Inflammatory macrophage (primary cell): ENCODE measurements at regions not wholly inside any gene's neighbourhood (a gene's known extent, or its start where the extent isn't known, plus 50 kb on each side); places are given as distances from the start of the nearest gene placed in this dataset.

Experiments used
- DNase-seq, 2 donors: peaks; one replicate each; pipeline ENCODE4 v3.0.0-alpha.2; 2020 to 2022

DNA sequence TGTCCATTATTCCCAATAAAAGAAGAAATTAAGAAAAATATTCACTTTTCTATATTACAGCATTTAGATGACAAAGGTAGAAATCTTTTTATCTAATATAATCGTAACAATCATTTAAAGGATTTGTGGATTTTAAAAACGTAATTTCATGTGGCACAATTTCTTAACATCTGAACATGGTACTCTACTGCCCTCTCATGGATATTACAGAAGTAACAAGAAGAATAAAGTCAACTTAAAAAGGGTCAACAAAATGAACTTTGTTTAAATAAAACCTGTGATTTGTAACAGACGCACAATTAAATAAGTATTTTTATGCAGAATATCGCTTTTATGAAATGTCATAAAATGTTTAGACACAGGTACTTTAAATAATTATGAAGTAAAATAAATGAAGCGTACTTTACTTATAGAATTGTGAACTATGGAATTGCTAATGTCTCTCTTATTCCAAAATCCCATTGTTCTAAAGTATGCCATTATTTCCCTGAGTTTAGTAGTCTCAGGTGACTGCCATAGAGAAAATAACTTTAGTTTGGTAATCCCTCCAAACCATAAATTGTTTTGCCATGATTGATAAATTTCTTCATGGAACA, 366.8 kb upstream of the ZNF385D start:
- peak in 1 of 2 donors; percentile 53 for DNase-seq

- no peak for DNase-seq
Measured at GRCh38 chr3:22118542-22118941, 367.5 kb upstream of the ZNF385D start.

DNA sequence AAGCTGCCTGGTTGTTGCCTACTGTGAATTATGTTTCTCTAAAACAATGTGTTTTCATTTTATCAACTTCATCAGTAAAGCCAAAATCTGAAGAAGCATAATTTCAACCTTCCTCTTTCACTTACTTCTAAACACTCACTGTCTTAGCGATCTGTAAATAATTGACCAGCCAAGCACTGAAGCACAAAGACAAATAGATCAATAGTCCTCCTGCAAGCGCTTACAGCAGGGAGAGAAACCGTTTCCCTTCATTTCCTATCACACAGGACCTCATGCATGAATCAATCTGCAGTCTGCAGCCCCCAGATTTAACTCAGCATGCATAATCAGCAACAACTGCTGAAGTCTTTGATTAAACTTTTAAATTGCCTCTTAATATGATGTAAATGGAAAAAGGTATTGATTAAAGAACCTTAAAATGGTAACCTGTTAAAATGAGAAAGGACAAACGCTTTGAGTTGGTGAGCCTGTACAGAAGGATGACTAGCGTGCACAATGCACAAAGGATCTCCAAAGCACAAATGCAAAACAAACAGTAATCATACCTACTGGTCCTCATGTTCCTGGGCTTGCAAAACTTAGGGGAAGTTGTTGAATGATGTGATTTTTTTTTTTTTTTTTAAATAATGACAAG, 370.2 kb upstream of the ZNF385D start:
- DNase-seq, result no peak

- DNase-seq, result peak; percentile 39 to 54
Measured at GRCh38 chr3:22122567-22122966, 371.6 kb upstream of the ZNF385D start.

- DNase-seq, result no peak
Measured at GRCh38 chr3:22129101-22129500, 378.1 kb upstream of the ZNF385D start.

DNA sequence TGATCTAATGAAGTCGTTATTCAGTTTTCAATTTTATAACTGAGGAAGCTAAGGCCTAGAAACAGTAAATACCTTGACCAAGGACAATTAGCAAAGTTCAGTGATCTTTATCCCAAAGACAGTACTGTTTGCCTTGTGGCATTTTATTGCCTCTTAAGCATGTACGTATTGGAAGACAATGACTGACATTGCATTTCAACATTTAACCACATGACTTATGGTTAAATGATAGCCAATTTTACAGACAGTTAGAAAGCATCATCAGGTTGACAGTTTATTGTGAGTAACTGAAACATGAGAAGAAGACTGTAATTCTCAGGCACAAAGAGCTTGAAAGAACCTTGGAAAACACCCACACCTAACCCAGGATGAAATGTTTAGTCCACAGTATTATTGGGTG, 390.8 kb upstream of the ZNF385D start:
- DNase-seq, result no peak

GRCh38 chr3:22147161-22147560, 396.2 kb upstream of the ZNF385D start:
- no peak for DNase-seq

GRCh38 chr3:22156868-22157267, 405.9 kb upstream of the ZNF385D start:
- no peak for DNase-seq

- no peak for DNase-seq
Measured at GRCh38 chr3:22157848-22158247, 406.8 kb upstream of the ZNF385D start.

DNA sequence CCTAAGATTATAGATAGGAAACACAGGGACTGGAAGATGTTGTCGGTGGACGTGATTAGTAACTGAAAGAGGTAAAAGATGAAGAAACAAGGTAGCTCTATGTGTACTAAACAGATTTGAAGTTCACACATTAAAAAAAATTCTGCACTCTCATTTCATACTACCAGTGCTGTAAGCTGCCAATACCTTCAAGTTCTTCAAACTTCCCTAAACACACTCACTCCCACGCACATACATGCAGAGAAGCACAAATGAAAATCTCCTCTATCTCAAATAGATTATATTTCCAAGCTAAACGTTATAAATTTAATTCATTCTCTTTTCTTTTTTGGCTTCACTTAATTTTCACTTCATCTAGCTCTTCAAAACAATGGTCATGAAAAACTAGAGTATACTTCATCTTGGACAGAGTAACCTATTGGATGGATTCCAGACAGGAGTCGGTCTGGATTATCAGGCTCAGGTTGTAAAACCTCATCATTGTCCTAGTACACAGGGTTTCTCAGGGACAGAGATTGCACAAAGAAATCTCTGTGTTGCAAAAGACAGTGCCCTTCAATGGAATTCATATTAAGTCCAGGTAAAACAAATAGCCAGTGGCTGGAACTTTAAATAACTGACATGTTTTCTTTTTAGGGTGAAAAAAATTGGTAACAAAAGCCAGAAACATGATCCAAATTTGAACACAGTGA, 408.1 kb upstream of the ZNF385D start:
- peak in 1 of 2 donors; percentile 5 for DNase-seq

DNA sequence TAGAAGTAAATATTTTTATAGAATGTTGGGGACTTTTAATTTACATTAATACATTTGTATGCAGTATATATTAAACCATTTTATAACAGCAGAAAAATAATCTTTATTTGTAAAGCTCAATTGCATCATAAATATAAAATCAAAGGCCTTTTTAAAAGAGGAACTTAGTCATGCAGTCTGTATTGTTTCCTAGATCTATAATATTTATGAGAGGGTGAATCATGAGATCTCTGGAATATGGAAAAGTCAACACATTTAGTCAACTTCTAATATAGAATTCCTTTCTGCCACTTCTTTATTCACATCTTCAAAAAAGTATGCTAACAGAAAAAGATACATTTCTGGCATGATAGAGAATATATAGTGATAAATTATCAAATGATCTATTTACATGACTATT, 410.3 kb upstream of the ZNF385D start:
- no peak for DNase-seq

DNA sequence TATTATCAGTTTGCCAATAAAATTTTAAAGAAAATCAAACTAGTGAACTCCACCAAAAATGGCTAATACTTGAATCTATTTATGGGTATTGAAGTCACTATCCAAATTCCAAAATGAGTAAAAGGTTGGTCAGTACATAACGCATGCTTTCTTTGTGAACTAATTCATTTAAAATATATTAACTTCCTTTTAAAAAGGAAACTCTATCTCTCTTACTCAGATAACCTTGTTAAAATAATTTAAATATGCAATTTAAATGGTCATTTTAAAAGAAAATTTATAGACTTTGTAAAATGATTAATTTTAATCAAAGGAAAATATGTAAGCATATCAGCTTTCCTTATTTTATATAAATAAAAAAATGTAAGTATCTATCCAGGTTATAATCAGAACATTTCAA, 419.4 kb upstream of the ZNF385D start:
- no peak for DNase-seq

- no peak for DNase-seq
Measured at GRCh38 chr3:22172964-22173363, 422.0 kb upstream of the ZNF385D start.

GRCh38 chr3:22175947-22176346, 424.9 kb upstream of the ZNF385D start:
- DNase-seq, result no peak

DNA sequence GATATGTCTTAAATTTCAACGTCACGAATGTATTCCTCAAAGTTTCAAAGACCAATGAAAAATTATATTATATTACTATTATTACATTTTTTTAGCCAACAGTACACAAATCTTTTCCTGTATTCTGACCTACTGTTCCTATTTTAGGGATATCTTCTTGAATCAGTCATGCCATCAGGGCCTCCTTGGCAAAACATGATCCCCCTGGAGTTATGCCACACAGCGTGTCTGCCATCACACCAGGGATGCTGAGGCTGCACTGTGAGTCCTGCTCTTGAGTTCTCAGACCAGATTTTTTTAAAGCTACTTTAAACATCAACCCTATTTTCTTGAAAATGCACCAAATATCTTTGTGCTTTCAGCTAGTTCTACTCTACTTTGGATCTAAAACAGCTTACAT, 425.9 kb upstream of the ZNF385D start:
- no peak for DNase-seq

DNA sequence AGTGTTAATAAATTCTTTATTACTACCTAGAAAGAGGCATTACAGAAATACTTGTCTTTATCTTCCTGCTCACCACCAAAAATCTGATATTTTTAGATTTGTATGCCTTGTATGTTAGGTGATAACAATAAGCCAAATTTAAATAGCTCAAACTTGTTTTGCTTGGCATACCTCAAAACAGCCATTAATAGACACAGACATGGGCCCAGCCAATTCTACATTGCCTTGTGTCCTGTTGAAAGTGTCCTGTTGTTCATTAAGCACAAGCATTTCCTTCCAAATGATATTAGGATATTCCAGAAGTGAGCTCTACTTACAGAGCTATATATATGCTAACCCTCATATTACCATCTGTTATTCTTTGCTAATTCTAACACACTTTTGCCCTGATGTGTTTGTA, 438.6 kb upstream of the ZNF385D start:
- no peak for DNase-seq

- no peak for DNase-seq
Measured at GRCh38 chr3:22199095-22199494, 448.1 kb upstream of the ZNF385D start.

DNA sequence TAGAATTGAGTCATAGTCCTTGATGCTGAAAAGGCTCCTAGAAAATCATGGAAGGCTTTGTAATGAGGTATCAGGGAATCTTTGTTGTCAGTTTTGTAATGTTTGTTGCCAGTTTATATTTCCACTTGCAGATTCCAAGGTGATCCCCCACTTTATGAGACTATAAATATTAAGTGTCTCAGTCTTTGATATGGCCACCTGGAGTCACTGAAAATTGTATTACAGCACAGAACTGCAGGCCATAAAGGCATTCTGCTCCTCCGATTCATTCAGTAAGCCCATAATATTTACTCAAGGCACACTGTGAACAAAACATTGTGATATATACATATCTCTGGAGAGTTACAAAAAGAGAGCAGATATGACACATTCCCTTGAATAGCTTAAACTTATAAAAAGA, 457.8 kb upstream of the ZNF385D start:
- DNase-seq, result no peak

DNA sequence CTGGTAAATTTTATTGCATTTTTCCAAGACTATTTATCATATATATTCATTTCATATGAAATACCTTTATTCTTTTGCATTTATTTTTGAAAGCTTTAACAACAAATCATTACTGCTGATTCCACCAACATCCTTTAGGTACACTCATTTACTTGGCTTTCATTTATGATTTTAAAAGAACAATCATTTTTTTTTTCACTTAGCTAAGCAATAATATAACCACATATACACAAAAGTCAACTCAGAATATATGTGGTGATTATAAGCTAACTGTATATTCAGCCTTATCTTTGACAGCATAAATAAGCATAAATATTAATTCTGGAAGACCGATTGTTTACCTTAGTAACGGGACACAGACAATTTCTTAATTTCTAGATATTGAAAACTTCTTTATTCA, 458.6 kb upstream of the ZNF385D start:
- DNase-seq, result no peak

GRCh38 chr3:22210693-22211092, 459.7 kb upstream of the ZNF385D start:
- no peak for DNase-seq

- DNase-seq, result no peak
Measured at GRCh38 chr3:22216601-22217000, 465.6 kb upstream of the ZNF385D start.

DNA sequence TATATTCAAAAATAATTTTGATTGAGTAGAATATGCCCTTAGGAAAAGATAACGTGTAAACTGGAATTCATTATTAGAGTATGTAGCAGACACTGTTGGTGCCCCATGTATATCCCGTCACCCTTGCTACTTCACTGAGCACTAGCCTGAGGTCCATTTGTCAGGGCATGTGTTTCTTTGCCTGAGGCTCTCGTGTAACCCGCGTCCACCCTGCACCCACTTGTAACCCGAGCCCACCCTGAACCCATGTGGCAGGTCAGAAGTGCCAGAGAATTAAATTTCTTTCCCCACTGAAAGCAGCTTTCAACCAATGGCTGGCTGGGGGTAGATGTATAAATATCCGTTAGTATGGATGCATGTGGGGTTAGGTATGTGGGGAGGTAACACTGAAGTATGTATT, 474.2 kb upstream of the ZNF385D start:
- DNase-seq, result no peak

- no peak for DNase-seq
Measured at GRCh38 chr3:22228705-22229104, 477.7 kb upstream of the ZNF385D start.

DNA sequence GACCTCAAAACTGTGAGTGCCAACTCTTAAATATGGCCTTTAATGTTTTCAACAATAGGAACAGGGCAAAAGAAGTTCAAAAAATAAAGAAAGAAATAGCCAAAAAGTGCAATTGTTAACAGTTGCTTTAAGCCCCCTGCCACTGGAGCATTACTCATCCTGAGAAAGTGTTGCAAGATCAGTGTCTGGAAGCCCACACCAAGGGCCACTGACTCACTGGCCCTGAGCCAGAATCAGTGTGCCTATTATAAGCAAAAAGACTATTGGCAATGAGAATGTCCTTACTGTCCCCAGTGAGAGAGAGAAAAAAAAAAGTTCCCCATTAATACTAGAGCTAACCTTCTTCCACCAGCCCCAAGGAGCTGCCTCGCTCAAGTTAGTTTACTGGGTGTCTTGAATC, 480.1 kb upstream of the ZNF385D start:
- peak in 1 of 2 donors; percentile 6 for DNase-seq
